SK-N-MC (cell line): ENCODE measurements at regions not wholly inside any gene's neighbourhood (a gene's known extent, or its start where the extent isn't known, plus 50 kb on each side); places are given as distances from the start of the nearest gene placed in this dataset.

Experiments used
- FOXP2 ChIP-seq: optimal IDR thresholded peaks from 2 replicates; pipeline ENCODE3; 2011; ENCODE audit warnings: mild to moderate bottlenecking, moderate library complexity; ENCODE audit not compliant: insufficient read depth; ENCODE audit errors: extremely low read length, control extremely low read depth
- POLR2AphosphoS5 ChIP-seq: IDR thresholded peaks from 2 replicates; pipeline ENCODE4 v1.6.1; 2012; ENCODE audit warnings: mild to moderate bottlenecking, low read depth, low read length, borderline replicate concordance

DNA sequence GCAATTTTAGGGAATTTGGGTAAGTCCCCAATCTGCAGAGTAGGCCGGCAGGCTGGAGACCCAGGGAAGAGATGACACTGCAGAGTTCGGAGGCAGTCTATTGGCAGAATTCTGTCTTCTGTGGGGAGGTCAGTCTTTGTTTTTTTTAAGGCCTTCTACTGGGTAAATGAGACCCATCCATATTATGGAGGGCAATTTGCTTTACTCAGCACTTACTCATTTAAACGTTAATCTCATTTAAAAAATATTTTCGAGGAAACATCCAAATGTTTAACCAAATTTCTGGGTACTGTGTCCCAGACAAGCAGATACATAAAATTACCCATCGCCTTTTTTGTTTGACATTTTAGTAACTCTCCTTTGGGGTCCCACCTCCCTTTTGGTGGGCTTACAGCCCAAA, 139.5 kb downstream of the IRS1 start:
- TF ChIP-seq POLR2AphosphoS5 (no peak), FOXP2 (no peak)
